Mucosa of rectum (tissue), 2 donors: ENCODE measurements at regions not wholly inside any gene's neighbourhood (a gene's known extent, or its start where the extent isn't known, plus 50 kb on each side); places are given as distances from the start of the nearest gene placed in this dataset.
"Not testable (repeated sequence)": the region's sequence is repeated elsewhere in the genome, so short reads cannot be mapped to it uniquely, and the experiment has no call there.

Experiments used
- H3K27ac ChIP-seq, 2 donors: one replicate each; pipeline ENCODE4 v1.7.0; 2013; ENCODE audit warnings: inconsistent platforms in 2 of 2, low read depth in 2 of 2, low read length in 2 of 2
- H3K27me3 ChIP-seq, 2 donors: one replicate each; pipeline ENCODE4 v1.7.0; 2013; ENCODE audit warnings: low read length in 2 of 2; ENCODE audit not compliant: control insufficient read depth in 2 of 2, insufficient read depth in 2 of 2
- H3K36me3 ChIP-seq, 2 donors: one replicate each; pipeline ENCODE4 v1.7.0; 2013; ENCODE audit warnings: low read length in 2 of 2; ENCODE audit not compliant: control insufficient read depth in 2 of 2, insufficient read depth in 2 of 2
- H3K4me1 ChIP-seq, 2 donors: one replicate each; pipeline ENCODE4 v1.7.0; 2013; ENCODE audit warnings: low read length in 2 of 2, mild to moderate bottlenecking in 1 of 2; ENCODE audit not compliant: control insufficient read depth in 2 of 2, insufficient read depth in 2 of 2
- H3K4me3 ChIP-seq, 2 donors: one replicate each; pipeline ENCODE4 v1.7.0; 2013; ENCODE audit warnings: low read length in 2 of 2
- H3K9ac ChIP-seq, 2 donors: one replicate each; pipeline ENCODE4 v1.7.0; 2013; ENCODE audit warnings: low read length in 2 of 2, low read depth in 1 of 2, mild to moderate bottlenecking in 1 of 2
- H3K9me3 ChIP-seq, 2 donors: one replicate each; pipeline ENCODE4 v1.7.0; 2013; ENCODE audit warnings: low read length in 2 of 2; ENCODE audit not compliant: control insufficient read depth in 2 of 2
- donor health status: healthy.
- donor health status: Normal muscosa, but diverticular disease.

DNA sequence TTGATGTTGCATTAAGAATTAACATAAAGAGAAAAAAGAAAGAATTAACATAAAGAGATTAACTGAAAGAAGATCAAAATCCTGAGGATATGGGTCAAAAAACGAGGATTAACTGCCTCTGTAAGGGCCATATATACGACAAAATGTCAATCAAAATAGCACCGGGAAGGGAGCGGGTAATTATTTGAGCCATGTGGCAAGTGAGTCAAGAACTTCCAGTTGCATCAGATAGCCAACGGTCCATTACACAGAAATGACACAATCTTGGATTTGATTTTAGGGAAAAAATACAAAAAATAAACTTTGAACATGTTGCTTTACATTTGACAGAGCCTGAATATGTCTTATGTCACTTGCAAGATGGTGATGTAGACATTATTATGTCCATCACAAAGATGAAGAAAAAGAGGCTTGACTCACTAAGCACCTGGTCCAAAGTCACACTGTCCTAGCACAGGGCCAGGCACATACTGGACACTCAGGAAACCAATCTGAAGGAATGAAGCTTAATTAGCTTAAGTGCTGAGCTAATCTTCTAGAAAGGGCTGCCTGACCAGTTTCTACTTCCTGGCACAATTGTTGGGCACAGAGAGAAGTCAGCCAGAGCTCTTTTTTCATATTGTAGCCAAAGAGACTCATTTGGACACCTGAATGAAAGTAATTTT lies 273.2 kb upstream of the PAPPA start:
- no peak overlapping the region for H3K27ac ChIP-seq

DNA sequence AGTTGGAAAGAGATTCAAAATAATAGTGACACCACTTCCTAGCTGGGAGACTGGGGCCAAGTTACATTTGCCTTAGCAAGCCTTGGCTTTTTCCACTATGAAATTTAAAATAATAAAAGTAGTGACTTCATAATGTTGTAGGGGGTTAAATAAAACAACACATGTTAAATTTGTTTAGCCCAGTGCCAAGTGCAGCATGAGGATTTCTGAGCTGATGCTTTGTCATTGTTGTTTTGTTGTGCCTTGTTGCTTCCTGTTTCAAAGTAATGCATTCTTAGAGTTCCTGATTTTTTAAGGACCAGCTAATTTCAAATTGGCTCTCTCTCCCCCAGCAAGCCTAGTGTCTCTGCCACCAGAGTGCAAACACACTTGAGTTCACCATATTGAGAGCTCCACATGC lies 270.7 kb upstream of the PAPPA start:
- Histone ChIP-seq H3K36me3 (no peaks in the 10 kb centered on the region), H3K27me3 (no peaks in the 10 kb centered on the region), H3K9ac (no peak overlapping the region), H3K4me3 (no peak overlapping the region), H3K9me3 (no peaks in the 10 kb centered on the region), H3K4me1 (no peaks in the 10 kb centered on the region), H3K27ac (no peak overlapping the region)

More for the DNA sequence above, 273.2 kb upstream of the PAPPA start:
- Histone ChIP-seq H3K27me3 (no peaks in the 10 kb centered on the region), H3K9ac (no peak overlapping the region), H3K4me1 (no peaks in the 10 kb centered on the region), H3K4me3 (no peak overlapping the region), H3K9me3 (no peaks in the 10 kb centered on the region), H3K36me3 (no peaks in the 10 kb centered on the region)

DNA sequence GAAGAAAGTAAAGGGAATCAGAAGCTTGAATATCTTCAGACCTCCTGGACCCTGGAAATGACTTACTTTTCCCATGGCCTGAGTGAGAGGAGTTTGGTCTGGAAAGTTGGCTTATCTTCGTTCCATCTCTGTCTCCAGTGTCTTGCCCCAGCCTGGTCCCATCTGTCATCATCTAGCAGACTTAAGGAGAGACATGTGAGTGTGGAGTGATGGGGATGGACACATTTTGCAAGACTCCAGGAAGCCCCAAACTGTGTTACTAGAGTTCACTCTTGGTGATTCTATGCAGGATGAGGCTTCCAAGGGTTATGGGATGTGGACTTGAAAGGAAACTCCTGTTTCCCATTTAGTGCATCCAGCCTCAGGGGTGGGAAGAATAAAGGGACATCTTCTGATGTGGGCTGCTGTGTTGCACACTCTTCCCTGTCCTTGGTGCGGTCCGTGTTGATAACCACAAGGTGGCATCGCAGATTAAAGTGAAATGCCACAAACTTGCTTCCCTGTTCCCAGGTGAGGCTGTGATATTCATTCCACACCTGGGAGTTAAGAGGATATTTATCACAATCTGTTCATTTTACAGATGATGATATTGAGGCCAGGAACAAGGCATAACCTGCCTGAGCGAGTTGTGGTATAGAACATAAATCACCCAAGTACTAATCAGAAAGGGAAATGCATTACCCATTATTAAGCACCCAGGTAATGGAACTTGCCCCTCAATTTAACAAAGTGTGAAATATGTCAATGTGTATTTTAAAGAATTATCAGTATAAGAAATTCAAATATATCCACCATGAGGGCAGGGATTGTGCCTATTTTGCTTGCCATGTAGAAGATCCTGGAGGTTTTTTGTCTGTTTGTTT lies 269.9 kb upstream of the PAPPA start:
- Histone ChIP-seq H3K9me3 (no peaks in the 10 kb centered on the region), H3K9ac (no peak overlapping the region), H3K4me3 (no peak overlapping the region), H3K4me1 (no peaks in the 10 kb centered on the region), H3K27me3 (no peaks in the 10 kb centered on the region), H3K36me3 (no peaks in the 10 kb centered on the region), H3K27ac (no peak overlapping the region)

DNA sequence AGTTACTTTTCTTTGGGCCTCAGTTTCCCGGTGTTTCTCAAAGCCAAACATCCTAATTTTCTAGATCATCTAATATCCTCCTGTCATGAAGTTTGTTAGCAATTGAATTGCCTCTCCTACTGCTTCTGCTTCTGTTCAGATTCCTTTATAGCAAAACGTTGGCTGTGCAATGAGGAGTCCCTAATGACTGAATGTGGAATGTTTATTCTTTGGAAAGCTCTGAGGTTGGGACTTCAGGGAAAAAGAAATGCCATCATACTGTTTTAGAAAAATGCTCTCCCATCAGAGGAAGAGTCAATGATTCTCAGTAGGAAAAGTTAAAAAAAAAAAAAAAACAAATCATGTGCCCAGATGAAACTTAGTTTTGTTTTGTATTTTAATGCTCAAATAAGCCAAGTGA lies 268.7 kb upstream of the PAPPA start:
- no peaks in the 10 kb centered on the region for H3K4me1 ChIP-seq
- H3K4me3 ChIP-seq: no peak overlapping the region
- no peak overlapping the region for H3K9ac ChIP-seq
- H3K9me3 ChIP-seq: no peaks in the 10 kb centered on the region
- H3K27ac ChIP-seq: no peak overlapping the region
- H3K27me3 ChIP-seq: no peaks in the 10 kb centered on the region
- no peaks in the 10 kb centered on the region for H3K36me3 ChIP-seq

DNA sequence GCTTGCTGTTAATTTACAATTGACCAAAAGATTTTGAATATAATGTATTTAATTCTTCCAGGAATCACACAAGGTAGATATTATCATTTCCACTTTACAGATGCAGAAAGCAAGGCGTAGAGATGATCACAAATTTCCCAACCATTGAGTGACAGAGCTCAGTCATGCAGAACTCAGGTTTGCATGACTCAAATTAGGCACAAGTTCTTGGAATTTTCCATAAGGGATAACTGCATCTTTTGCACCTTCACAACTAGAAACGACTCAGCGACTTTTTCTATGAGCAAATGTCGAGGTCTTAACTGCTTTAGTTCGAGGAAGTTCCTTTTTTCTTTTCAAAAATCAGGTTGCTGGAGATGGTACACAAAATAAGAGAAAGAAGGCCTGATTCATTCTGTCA lies 265.5 kb upstream of the PAPPA start:
- H3K36me3 ChIP-seq: no peaks in the 10 kb centered on the region
- H3K4me1 ChIP-seq: no peaks in the 10 kb centered on the region
- H3K27me3 ChIP-seq: no peaks in the 10 kb centered on the region
- no peak overlapping the region for H3K27ac ChIP-seq
- H3K9me3 ChIP-seq: no peaks in the 10 kb centered on the region
- no peak overlapping the region for H3K9ac ChIP-seq
- no peak overlapping the region for H3K4me3 ChIP-seq

DNA sequence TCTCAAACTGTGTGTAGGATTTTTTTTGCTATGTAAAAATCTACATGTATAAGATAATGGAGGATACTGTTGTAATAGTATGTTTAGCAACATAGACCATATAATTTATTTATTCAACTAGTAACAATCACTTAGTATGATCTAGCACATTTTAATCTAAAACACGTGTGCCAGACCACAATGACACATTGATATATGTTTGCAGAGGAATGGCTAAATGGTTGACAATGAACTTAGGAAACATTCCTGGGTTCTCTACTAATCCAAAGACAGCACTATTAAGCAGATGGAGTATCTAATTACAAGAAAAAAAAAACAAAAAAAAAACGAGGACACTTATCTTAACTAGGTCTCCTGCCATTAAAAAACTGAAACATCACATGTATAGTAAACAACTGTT lies 261.7 kb upstream of the PAPPA start:
- Histone ChIP-seq H3K27ac (no peak overlapping the region), H3K9ac (no peak overlapping the region), H3K27me3 (no peaks in the 10 kb centered on the region), H3K4me3 (no peak overlapping the region), H3K9me3 (no peaks in the 10 kb centered on the region), H3K36me3 (no peaks in the 10 kb centered on the region), H3K4me1 (no peaks in the 10 kb centered on the region)

DNA sequence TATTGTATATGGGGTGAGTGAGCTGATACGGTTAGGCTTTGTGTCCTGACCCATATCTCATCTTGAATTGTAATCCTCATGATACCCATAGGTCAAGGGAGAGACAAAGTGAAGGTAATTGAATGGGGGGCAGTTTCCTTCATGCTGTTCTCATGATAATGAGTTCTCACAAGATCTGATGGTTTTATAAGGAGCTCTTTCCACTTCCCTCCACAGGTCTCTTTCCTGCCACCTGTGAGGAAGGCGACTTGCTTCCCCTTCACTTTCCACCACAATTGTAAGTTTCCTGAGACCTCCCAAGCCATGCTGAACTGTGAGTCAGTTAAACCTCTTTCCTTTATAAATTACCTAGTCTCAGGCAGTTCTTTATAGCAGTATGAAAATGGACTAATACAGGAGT lies 255.1 kb upstream of the PAPPA start:
- not testable (repeated sequence) for H3K9me3 ChIP-seq, H3K9ac ChIP-seq, H3K4me3 ChIP-seq, H3K27me3 ChIP-seq, H3K27ac ChIP-seq, H3K36me3 ChIP-seq, H3K4me1 ChIP-seq

DNA sequence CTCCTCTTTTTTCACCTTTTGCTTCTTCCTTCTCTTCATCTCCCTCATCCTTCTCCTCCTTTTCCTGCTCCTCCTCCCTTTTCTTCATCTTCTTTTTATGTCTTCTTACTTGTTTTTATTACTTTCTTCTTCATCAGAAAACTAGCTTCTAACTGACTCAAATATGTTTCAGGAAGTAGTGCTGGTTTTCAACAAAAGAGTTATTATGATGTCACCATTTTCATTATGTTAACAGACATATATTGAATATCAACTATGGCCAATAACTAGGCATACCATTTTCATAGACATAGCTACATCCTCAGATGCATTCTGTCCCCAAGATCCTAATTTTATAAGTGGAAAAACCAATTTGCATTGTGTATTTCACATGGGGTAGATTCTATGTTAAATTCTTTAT lies 252.9 kb upstream of the PAPPA start:
- H3K4me3 ChIP-seq: no peak overlapping the region
- no peaks in the 10 kb centered on the region for H3K9me3 ChIP-seq
- H3K27me3 ChIP-seq: no peaks in the 10 kb centered on the region
- H3K36me3 ChIP-seq: no peaks in the 10 kb centered on the region
- no peaks in the 10 kb centered on the region for H3K4me1 ChIP-seq
- H3K9ac ChIP-seq: no peak overlapping the region
- no peak overlapping the region for H3K27ac ChIP-seq

DNA sequence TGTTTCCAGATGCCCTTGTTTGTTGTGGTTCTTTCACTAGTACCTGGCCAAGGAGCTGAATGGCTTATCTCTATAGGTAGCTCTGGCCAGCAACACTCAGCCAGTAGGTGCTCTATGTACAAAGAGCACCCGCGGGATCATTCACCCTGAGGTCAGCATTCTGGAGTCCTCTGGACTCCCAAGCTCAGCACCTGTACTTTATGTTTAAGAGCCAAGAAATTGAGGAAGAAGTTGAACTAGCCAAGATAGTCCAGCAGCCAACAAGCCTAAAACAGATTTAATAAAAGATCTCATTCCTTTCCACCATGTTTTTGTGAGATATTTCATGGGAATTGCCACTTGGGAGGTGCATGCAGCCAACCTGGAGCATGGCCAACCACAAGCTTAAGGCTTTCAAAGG lies 242.6 kb upstream of the PAPPA start:
- Histone ChIP-seq H3K36me3 (no peaks in the 10 kb centered on the region), H3K9me3 (no peaks in the 10 kb centered on the region), H3K27ac (no peak overlapping the region), H3K9ac (no peak overlapping the region), H3K27me3 (no peaks in the 10 kb centered on the region), H3K4me3 (no peak overlapping the region), H3K4me1 (no peaks in the 10 kb centered on the region)

DNA sequence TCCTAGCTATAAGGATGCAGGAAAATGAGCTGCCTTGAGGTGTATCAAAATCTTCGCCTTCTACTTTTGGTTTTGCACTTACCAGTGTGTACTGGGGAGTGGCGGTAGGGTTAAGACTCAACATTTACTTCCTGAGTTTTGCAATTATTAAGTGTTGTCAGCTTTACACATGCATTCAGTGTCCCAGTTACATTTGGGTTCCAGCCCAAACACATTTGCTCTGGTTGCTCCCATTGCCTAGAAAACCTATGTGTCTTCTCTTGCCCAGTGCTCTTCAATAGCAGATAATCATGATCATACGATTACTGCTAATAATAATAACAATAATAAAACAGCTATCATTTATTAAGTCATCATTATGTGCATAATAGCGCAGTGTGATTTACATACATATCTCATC lies 241.5 kb upstream of the PAPPA start:
- Histone ChIP-seq H3K27me3 (no peaks in the 10 kb centered on the region), H3K4me3 (no peak overlapping the region), H3K4me1 (no peaks in the 10 kb centered on the region), H3K9ac (no peak overlapping the region), H3K36me3 (no peaks in the 10 kb centered on the region), H3K27ac (no peak overlapping the region), H3K9me3 (no peaks in the 10 kb centered on the region)
